GM12878 (cell line): ENCODE measurements at regions not wholly inside any gene's neighbourhood (a gene's known extent, or its start where the extent isn't known, plus 50 kb on each side); places are given as distances from the start of the nearest gene placed in this dataset.

Experiments
- ATAC-seq: fragments of 200-7000 bp; cut with Tn5 transposase; 3 replicates; pipeline ENCODE4 v1.9.1; 2020; ENCODE audit warnings: mild to moderate bottlenecking, moderate library complexity
- BruUV-seq: library from RNA; stranded (reverse); fragments of 400-500 nt; replicated peaks from 2 replicates; lab custom pipeline; 2021; lab: Mats Ljungman, UMichigan
- CTCF ChIA-PET: fragments of 300-600 bp; sonication (Branson Sonifier 250); formaldehyde crosslinking; extraction: SDS; loops from one replicate; lab custom pipeline; 2021; ENCODE audit warnings: inconsistent platforms; lab: Yijun Ruan, JAX
- POLR2A ChIA-PET: fragments of 350-600 bp; formaldehyde crosslinking; extraction: SDS; loops from one replicate; lab custom pipeline; 2021; ENCODE audit warnings: inconsistent platforms; lab: Charles Lee
- RAD21 ChIA-PET: fragments of 300-600 bp; sonication (Branson Sonifier 250); formaldehyde crosslinking; loops from one replicate; lab custom pipeline; 2023; ENCODE audit warnings: antibody characterized with exemption; ENCODE audit not compliant: unreplicated experiment; lab: Charles Lee
- SMC1A ChIA-PET: fragments of 300-600 bp; sonication (Branson Sonifier 250); formaldehyde crosslinking; loops from one replicate; lab custom pipeline; 2023; ENCODE audit not compliant: unreplicated experiment, uncharacterized antibody; lab: Charles Lee
- DNase-seq: peaks from one replicate; pipeline ENCODE4 v3.0.0-alpha.2; 2011; ENCODE audit warnings: low read depth, low spot score
- FAIRE-seq: peaks from 3 replicates; lab custom pipeline; 2011; peaks lifted over from hg19 to GRCh38; lab: Jason Lieb, UNC
- H2AFZ ChIP-seq: 2 replicates; pipeline ENCODE4 v1.6.0; 2011; ENCODE audit warnings: low read depth, low read length, control low read depth; ENCODE audit not compliant: control insufficient read depth
- H3K27ac ChIP-seq: 2 replicates; pipeline ENCODE4 v1.5.1; 2011; ENCODE audit warnings: control low read depth; ENCODE audit not compliant: control insufficient read depth, insufficient read depth
- H3K27me3 ChIP-seq, 2 experiments: replicated peaks in 1 of 2; 2 replicates each; pipeline versions ENCODE4 v1.6.0 to v1.6.1; 2011; ENCODE audit warnings: low read length in 1 of 2; ENCODE audit not compliant: control insufficient read depth in 2 of 2, insufficient read depth in 2 of 2
- H3K36me3 ChIP-seq, 2 experiments: 2 replicates each; pipeline ENCODE4 v1.5.1; 2011; ENCODE audit warnings: low read length in 1 of 2; ENCODE audit not compliant: control insufficient read depth in 2 of 2, insufficient read depth in 2 of 2
- H3K4me1 ChIP-seq: 2 replicates; pipeline ENCODE4 v1.6.1; 2011; ENCODE audit warnings: mild to moderate bottlenecking, low read length, moderate library complexity, mixed read lengths; ENCODE audit not compliant: control insufficient read depth, insufficient read depth
- H3K4me2 ChIP-seq: 2 replicates; pipeline ENCODE4 v1.6.0; 2011; ENCODE audit warnings: control low read depth; ENCODE audit not compliant: control insufficient read depth, insufficient read depth
- H3K4me3 ChIP-seq: fragments of 200-600 bp; sonication (generic); 2 replicates; pipeline ENCODE4 v1.5.1; 2016
- H3K79me2 ChIP-seq: 2 replicates; pipeline ENCODE4 v1.6.0; 2011; ENCODE audit warnings: low read length; ENCODE audit not compliant: control insufficient read depth, insufficient read depth
- H3K9ac ChIP-seq: 2 replicates; pipeline ENCODE4 v1.8.0; 2011; ENCODE audit warnings: low read length, control low read depth, mixed read lengths; ENCODE audit not compliant: control insufficient read depth, insufficient read depth
- H3K9me3 ChIP-seq: replicated peaks from 3 replicates; pipeline ENCODE4 v1.5.1; 2011; ENCODE audit warnings: mild to moderate bottlenecking, low read length; ENCODE audit not compliant: control insufficient read depth, insufficient read depth
- H4K20me1 ChIP-seq: 2 replicates; pipeline ENCODE4 v1.6.0; 2011; ENCODE audit not compliant: control insufficient read depth, insufficient read depth
- BMI1 ChIP-seq: fragments of 450-650 bp; IDR thresholded peaks from 2 replicates; pipeline ENCODE4 v1.6.1; 2016; ENCODE audit warnings: mild to moderate bottlenecking, moderate library complexity, borderline replicate concordance
- CHD2 ChIP-seq: IDR thresholded peaks from 2 replicates; pipeline ENCODE4 v1.6.1; 2011; ENCODE audit warnings: low read depth, low read length, improper control_type of control experiment, borderline replicate concordance
- E4F1 ChIP-seq: fragments of 450-650 bp; IDR thresholded peaks from 2 replicates; pipeline ENCODE4 v1.6.1; 2018; ENCODE audit warnings: borderline replicate concordance, mild to moderate bottlenecking; ENCODE audit not compliant: partially characterized antibody
- FOS ChIP-seq: IDR thresholded peaks from 3 replicates; pipeline ENCODE4 v1.6.1; 2011; ENCODE audit warnings: borderline replicate concordance; ENCODE audit not compliant: insufficient read length; ENCODE audit errors: extremely low read depth
- NFXL1 ChIP-seq: fragments of 450-650 bp; IDR thresholded peaks from 2 replicates; pipeline ENCODE4 v1.6.1; 2017; ENCODE audit warnings: antibody characterized with exemption, mild to moderate bottlenecking, borderline replicate concordance
- RAD21 ChIP-seq: IDR thresholded peaks from 2 replicates; pipeline ENCODE4 v1.6.1; 2011; ENCODE audit warnings: mild to moderate bottlenecking, low read depth, low read length, moderate library complexity; ENCODE audit not compliant: insufficient read depth
- RFX5 ChIP-seq: IDR thresholded peaks from 2 replicates; pipeline ENCODE4 v1.6.1; 2011; ENCODE audit warnings: low read depth, low read length, improper control_type of control experiment
- SP1 ChIP-seq: IDR thresholded peaks from one replicate; pipeline ENCODE4 v1.6.1; 2011; ENCODE audit warnings: low read depth, low read length
- SRF ChIP-seq, 2 experiments: IDR thresholded peaks; 2 replicates each; pipeline ENCODE4 v1.6.1; 2011; ENCODE audit warnings: low read depth in 2 of 2, low read length in 2 of 2, mild to moderate bottlenecking in 1 of 2, moderate library complexity in 1 of 2
- WRNIP1 ChIP-seq: IDR thresholded peaks from 2 replicates; pipeline ENCODE4 v1.6.1; 2011; ENCODE audit warnings: low read depth, low read length, improper control_type of control experiment, borderline replicate concordance
- ZNF207 ChIP-seq: fragments of 450-650 bp; IDR thresholded peaks from 2 replicates; pipeline ENCODE4 v1.6.1; 2014; ENCODE audit warnings: antibody characterized with exemption, mild to moderate bottlenecking, borderline replicate concordance
- WGBS: methylation state at CpG from one replicate; pipeline ENCODE4 v1.1.6; 2016; ENCODE audit warnings: low lambda C conversion rate; ENCODE audit not compliant: insufficient replicate concordance, insufficient coverage; ENCODE audit errors: missing lambda C conversion rate; 5-methylcytosine and 5-hydroxymethylcytosine counted together
- in situ Hi-C: fragments of 300-500 bp; cut with MboI; formaldehyde crosslinking; loops from 9 replicates; pipeline ENCODE4 v1.14.3; 2018; ENCODE audit warnings: mixed read lengths
- intact Hi-C: fragments of 100-400 bp; cut with micrococcal nuclease; formaldehyde crosslinking; loops from one replicate; pipeline ENCODE4 v1.14.2; 2022; ENCODE audit not compliant: unreplicated experiment

DNA sequence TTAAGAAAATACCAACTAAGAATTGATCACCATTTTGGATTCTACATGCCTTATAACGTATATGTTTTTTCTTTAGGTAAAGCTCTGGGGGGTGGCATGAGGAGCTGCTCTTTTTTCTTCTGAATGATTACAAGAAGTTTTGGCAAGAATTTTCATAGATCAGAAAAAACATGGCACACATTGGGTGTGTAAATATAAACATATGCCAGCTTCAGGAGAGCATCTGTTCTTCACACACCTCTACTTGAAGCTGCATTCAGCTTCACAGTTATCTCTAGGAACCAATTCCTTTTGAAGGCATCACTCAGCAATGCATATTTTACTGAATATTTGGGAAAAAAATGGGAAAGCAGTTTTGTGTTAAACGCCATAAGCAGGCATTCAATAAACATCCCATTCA lies 122.7 kb upstream of the GHR start:
- ATAC-seq (no peak), DNase-seq (no peak), FAIRE-seq (no peak)
- BruUV-seq = no TSS peak
- ChIA-PET RAD21 (no interaction called here), POLR2A (no interaction called here), SMC1A (interaction anchor here (0.8 to 1.4 kb wide), 2 partner anchors 11 to 63 kb away, joined by 3 to 4 read pairs; no protein-coding TSS in a partner anchor), CTCF (no interaction called here)
- H3K4me2 ChIP-seq = no peak overlapping the region
- H4K20me1 ChIP-seq = no peaks in the 10 kb centered on the region
- intact Hi-C loops (no loop called here), in situ Hi-C loops (no loop called here)
- WGBS = 28% methylated on average over 2 of the region's 2 CpGs
- no peak overlapping the region for H3K9ac ChIP-seq
- no peak overlapping the region for H3K4me3 ChIP-seq
- TF ChIP-seq WRNIP1 (no peak), FOS (no peak), BMI1 (no peak), CHD2 (no peak)
- H3K27ac ChIP-seq = no peak overlapping the region
- H3K4me1 ChIP-seq = no peaks in the 10 kb centered on the region
- no peaks in the 10 kb centered on the region for H3K27me3 ChIP-seq
- no peaks in the 10 kb centered on the region for H3K79me2 ChIP-seq
- no peaks in the 10 kb centered on the region for H3K36me3 ChIP-seq
- no peak overlapping the region for H2AFZ ChIP-seq
- H3K9me3 ChIP-seq = no peaks in the 10 kb centered on the region

DNA sequence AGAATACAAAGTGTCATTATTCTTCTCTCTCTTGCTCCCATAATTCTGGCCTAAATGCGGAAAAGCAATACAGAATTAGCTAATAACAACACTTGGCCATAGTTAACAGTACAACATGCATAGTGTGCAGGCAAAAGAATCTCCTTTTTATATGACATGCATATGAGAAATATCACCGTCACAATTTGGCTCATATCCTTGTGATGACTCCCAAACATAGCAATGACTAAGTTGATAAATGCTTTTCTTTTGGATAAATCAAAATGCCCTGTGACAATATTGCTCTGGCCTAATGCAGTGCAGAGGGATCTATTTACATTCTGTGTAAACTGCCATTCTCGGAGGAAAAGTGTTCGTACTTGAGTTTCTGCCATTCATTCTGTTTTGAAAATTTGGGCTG lies 121.9 kb upstream of the GHR start:
- no peak overlapping the region for H3K9ac ChIP-seq
- no peaks in the 10 kb centered on the region for H3K79me2 ChIP-seq
- TF ChIP-seq RAD21 (no peak), SP1 (no peak), E4F1 (no peak), NFXL1 (no peak), RFX5 (no peak), ZNF207 (no peak), SRF (IDR thresholded peaks at IDR 0.05; ENCODE audit: low read depth in 2 of 2, low read length in 2 of 2) (no peak)
- TF ChIP-seq, all 136 proteins: peak for 0
- intact Hi-C loops (no loop called here), in situ Hi-C loops (no loop called here)
- CTCF ChIA-PET = no interaction called here
- Histone ChIP-seq H3K9me3 (no peaks in the 10 kb centered on the region), H3K4me2 (no peak overlapping the region), H3K4me3 (no peak overlapping the region), H3K4me1 (no peaks in the 10 kb centered on the region), H2AFZ (no peak overlapping the region), H3K27ac (no peak overlapping the region), H3K27me3 (no peaks in the 10 kb centered on the region), H4K20me1 (no peaks in the 10 kb centered on the region), H3K36me3 (no peaks in the 10 kb centered on the region)
- no peak for ATAC-seq
- no peak for FAIRE-seq
- SMC1A ChIA-PET = interaction anchor here (1.4 kb wide), 1 partner anchor 64 kb away, joined by 4 read pairs; no protein-coding TSS in a partner anchor
- RAD21 ChIA-PET = no interaction called here
- POLR2A ChIA-PET = no interaction called here
- 33% methylated on average over 4 of the region's 4 CpGs for WGBS
- BruUV-seq = no TSS peak
- DNase-seq = no peak
